ENCODE measurements at regions not wholly inside any gene's neighbourhood (a gene's known extent, or its start where the extent isn't known, plus 50 kb on each side); places are given as distances from the start of the nearest gene placed in this dataset.

GRCh38 chr11:100550298-100550697 is 136.8 kb upstream of the ARHGAP42 start:
- TF ChIP-seq CTCF (CRISPR knock-in tag; IDR thresholded peaks at IDR 0.05) = no peak
- TF ChIP-seq FOXK2 (IDR thresholded peaks at IDR 0.05) = no peak
- no peak for TF ChIP-seq NR1H2 (CRISPR knock-in tag; IDR thresholded peaks at IDR 0.05; ENCODE audit: borderline replicate concordance, low read depth)
- TF ChIP-seq CEBPG (CRISPR knock-in tag; IDR thresholded peaks at IDR 0.05) = no peak
- no peak for TF ChIP-seq NBN (conservative IDR thresholded peaks at IDR 0.05)
- TF ChIP-seq KDM1A (CRISPR knock-in tag; IDR thresholded peaks at IDR 0.05) = no peak
- TF ChIP-seq ZNF24 (IDR thresholded peaks at IDR 0.05) = no peak
